Adrenal gland (tissue), 9 donors: ENCODE measurements at regions not wholly inside any gene's neighbourhood (a gene's known extent, or its start where the extent isn't known, plus 50 kb on each side); places are given as distances from the start of the nearest gene placed in this dataset.
"Not testable (repeated sequence)": the region's sequence is repeated elsewhere in the genome, so short reads cannot be mapped to it uniquely, and the experiment has no call there.

Experiments
- DNase-seq, 7 donors: peaks; one replicate each; pipeline ENCODE4 v3.0.0-alpha.2; 2019 to 2020
- H3K27ac ChIP-seq, 5 donors: fragments of 200-600 bp; sonication (generic) in 4 of 5; 1 replicate in 3 of 5; 2 replicates in 2 of 5; pipeline versions ENCODE4 v1.5.1 to v1.8.0; 2016 to 2020; ENCODE audit warnings: mild to moderate bottlenecking in 1 of 5
- H3K27me3 ChIP-seq: fragments of 200-600 bp; 2 replicates; pipeline ENCODE4 v1.8.0; 2021
- H3K36me3 ChIP-seq, 2 donors: fragments of 200-600 bp; replicated peaks in 1 of 2; 1 replicate in 1 of 2; 2 replicates in 1 of 2; pipeline versions ENCODE4 v1.5.1 to v1.8.0; 2018 to 2022
- H3K4me1 ChIP-seq, 2 donors: fragments of 200-600 bp; replicated peaks in 1 of 2; 1 replicate in 1 of 2; 2 replicates in 1 of 2; pipeline versions ENCODE4 v1.5.1 to v1.8.0; 2018 to 2021
- H3K4me3 ChIP-seq, 4 donors: fragments of 200-600 bp; sonication (generic) in 3 of 4; one replicate each; pipeline ENCODE4 v1.5.1; 2016 to 2018
- H3K9me3 ChIP-seq, 3 donors: fragments of 200-600 bp; sonication (generic) in 1 of 3; replicated peaks in 1 of 3; 1 replicate in 2 of 3; 2 replicates in 1 of 3; pipeline versions ENCODE4 v1.5.1 to v1.8.0; 2016 to 2021
- POLR2A ChIP-seq, 2 donors: fragments of 450-650 bp; IDR thresholded peaks; one replicate each; pipeline ENCODE4 v1.6.1; 2017; ENCODE audit warnings: antibody characterized with exemption in 2 of 2, mild to moderate bottlenecking in 2 of 2, moderate library complexity in 1 of 2
- WGBS, 4 donors: extraction: QIAGEN DNeasy Blood & Tissue Kit in 2 of 4; methylation state at CpG; one replicate each; pipeline versions ENCODE4 v1.1.5 to v1.1.7; 2013 to 2017; 5-methylcytosine and 5-hydroxymethylcytosine counted together
- intact Hi-C, 2 donors: fragments of 100-400 bp; cut with DNase I; formaldehyde crosslinking; loops; one replicate each; pipeline versions ENCODE4 v1.14.1 to v1.15.0; 2022 to 2023
- TF ChIP-seq, protein P1 (sequence below), 6 experiments: fragments of 450-650 bp in 4 of 6; fragments of 200-600 bp in 2 of 6; sonication (generic) in 1 of 6; IDR thresholded peaks; 1 replicate in 5 of 6; 2 replicates in 1 of 6; pipeline versions ENCODE4 v1.5.1 to v1.8.0; 2016 to 2021; ENCODE audit warnings: antibody characterized with exemption in 6 of 6, mild to moderate bottlenecking in 2 of 6, moderate library complexity in 1 of 6
- donor health status: healthy with polysubstance abuse.
- donor health status: Bipolar disorder and iron deficiency.
- donor health status: DM: yes; HTN: yes; CAD: no.
- donor health status: DM: no; HTN: no; CAD: no.
- donor health status: DM: no; HTN: no; CAD: no.

DNA sequence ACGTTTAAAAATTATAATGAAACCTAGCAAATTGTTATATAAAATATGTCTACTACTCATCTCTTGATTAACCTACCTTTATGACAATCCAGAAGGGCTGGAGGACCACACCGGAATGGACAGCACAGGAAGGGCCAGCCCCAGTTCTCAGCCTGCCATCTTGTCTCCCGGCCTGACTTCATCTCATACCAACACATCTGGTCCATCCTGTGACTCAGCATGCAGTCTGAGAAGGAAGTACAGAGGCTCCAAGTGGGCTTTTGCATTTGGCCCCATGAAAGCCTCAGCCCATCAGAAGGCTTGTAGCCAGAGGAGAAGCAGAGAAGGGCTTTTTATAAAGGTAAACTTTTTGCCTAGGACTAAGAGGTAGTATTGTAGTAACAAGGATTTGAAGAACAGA is 436.6 kb downstream of the MRPL39 start:
- TF ChIP-seq, protein P1, sequence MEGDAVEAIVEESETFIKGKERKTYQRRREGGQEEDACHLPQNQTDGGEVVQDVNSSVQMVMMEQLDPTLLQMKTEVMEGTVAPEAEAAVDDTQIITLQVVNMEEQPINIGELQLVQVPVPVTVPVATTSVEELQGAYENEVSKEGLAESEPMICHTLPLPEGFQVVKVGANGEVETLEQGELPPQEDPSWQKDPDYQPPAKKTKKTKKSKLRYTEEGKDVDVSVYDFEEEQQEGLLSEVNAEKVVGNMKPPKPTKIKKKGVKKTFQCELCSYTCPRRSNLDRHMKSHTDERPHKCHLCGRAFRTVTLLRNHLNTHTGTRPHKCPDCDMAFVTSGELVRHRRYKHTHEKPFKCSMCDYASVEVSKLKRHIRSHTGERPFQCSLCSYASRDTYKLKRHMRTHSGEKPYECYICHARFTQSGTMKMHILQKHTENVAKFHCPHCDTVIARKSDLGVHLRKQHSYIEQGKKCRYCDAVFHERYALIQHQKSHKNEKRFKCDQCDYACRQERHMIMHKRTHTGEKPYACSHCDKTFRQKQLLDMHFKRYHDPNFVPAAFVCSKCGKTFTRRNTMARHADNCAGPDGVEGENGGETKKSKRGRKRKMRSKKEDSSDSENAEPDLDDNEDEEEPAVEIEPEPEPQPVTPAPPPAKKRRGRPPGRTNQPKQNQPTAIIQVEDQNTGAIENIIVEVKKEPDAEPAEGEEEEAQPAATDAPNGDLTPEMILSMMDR (IDR thresholded peaks at IDR 0.05), result no peak
- TF ChIP-seq POLR2A (IDR thresholded peaks at IDR 0.05), result no peak
- DNase-seq, result no peak
- Histone ChIP-seq H3K27me3 (no peaks in the 10 kb centered on the region), H3K36me3 (no peaks in the 10 kb centered on the region), H3K27ac (no peak overlapping the region), H3K9me3 (no peaks in the 10 kb centered on the region), H3K4me1 (no peaks in the 10 kb centered on the region), H3K4me3 (no peak overlapping the region)
- 77 to 89% (median 88%) methylated on average over 3 of the region's 3 CpGs for WGBS, 4 donors
- intact Hi-C loops, result no loop called here

DNA sequence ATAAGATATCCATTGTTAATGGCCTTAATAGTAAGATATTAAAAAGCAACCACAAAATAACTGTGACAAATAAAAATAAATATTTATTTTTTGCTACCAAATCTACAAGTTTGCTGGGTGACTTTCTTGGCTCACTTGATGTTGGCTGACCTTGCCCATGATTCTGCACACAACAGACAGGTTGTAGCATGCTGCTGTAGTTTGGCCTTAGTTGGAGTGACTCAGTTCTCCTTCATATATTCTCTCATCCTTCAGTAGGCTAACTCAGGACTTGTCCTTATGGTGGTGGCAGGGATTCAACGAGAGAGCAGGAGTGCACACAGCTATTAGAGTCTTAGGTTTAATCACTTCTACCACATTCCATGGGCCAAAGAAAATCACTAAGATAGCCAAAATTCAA is 437.9 kb downstream of the MRPL39 start:
- 36 to 46% (median 40%) methylated on average over 1 of the region's 1 CpG for WGBS, 4 donors
- Histone ChIP-seq H3K9me3 (no peaks in the 10 kb centered on the region), H3K4me3 (no peak overlapping the region), H3K27me3 (no peaks in the 10 kb centered on the region), H3K36me3 (no peaks in the 10 kb centered on the region), H3K27ac (no peak overlapping the region), H3K4me1 (no peaks in the 10 kb centered on the region)
- DNase-seq, result peak in 2 of 7 donors; percentile 23 to 25
- intact Hi-C loops, result no loop called here
- no peak for TF ChIP-seq POLR2A (IDR thresholded peaks at IDR 0.05)
- TF ChIP-seq, protein P1 (IDR thresholded peaks at IDR 0.05), result no peak

DNA sequence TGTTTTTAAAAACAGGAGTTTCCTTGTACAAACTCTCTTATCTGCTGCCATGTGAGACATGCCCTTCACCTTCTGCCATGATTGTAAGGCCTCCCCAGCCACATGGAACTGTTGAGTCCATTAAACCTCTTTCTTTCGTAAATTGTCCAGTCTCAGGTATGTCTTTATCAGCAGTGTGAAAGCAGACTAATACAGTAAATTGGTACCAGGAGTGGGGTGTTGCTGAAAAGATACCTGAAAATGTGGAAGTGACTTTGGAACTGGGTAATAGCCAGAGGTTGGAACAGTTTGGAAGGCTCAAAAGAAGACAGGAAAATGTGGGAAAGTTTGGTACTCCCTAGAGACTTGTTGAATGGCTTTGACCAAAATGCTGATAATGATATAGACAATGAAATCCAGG is 440.4 kb downstream of the MRPL39 start:
- 79 to 92% (median 86%) methylated on average over 1 of the region's 1 CpG for WGBS, 4 donors
- not testable (repeated sequence) for H3K4me3 ChIP-seq, H3K4me1 ChIP-seq, DNase-seq, H3K9me3 ChIP-seq, H3K27me3 ChIP-seq, H3K36me3 ChIP-seq, H3K27ac ChIP-seq
- intact Hi-C loops, result loop anchor here in 1 of 2 donors (2.0 kb wide), 1 partner anchor 38 kb away; no protein-coding TSS in a partner anchor

DNA sequence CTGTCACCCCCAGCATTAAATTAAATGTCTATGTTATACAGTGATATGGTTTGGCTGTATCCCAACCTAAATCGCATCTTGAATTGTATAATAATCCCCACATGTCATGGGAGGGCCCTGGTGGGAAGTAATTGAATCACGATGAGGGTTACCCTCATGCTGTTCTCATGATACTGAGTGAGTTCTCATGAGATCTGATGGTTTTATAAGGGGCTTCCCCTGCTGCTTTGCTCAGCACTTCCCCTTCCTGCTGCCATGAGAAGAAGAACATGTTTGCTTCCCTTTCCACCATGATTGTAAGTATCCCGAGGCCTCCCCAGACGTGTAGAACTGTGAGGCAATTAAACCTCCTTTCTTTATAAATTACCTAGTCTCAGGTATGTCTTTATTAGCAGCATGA is 445.7 kb downstream of the MRPL39 start:
- Histone ChIP-seq H3K36me3 (no peaks in the 10 kb centered on the region), H3K27me3 (no peaks in the 10 kb centered on the region), H3K9me3 (no peaks in the 10 kb centered on the region), H3K4me1 (no peaks in the 10 kb centered on the region), H3K4me3 (no peak overlapping the region), H3K27ac (no peak overlapping the region)
- WGBS, 4 donors, result 82 to 88% (median 86%) methylated on average over 3 to 4 of the region's 4 CpGs
- intact Hi-C loops, result no loop called here
- no peak for DNase-seq
- TF ChIP-seq POLR2A (IDR thresholded peaks at IDR 0.05), result no peak
- TF ChIP-seq, protein P1 (IDR thresholded peaks at IDR 0.05), result no peak

DNA sequence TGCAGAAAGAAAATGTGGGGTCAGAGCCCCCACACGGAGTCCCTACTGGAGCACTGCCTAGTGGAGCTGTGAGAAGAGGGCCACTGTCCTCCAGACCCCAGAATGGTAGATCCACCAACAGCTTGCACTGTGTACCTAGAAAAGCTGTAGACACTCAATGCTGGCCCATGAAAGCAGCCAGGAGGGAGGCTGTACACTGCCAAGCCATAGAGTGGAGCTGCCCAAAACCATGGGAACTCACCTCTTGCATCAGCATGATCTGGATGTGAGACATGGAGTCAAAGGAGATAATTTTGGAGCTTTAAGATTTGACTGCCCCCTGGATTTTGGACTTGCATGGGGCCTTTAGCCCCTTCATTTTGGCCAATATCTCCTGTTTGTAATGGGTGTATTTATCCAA is 452.3 kb downstream of the MRPL39 start:
- DNase-seq, H3K27ac ChIP-seq, H3K9me3 ChIP-seq, H3K27me3 ChIP-seq, H3K4me3 ChIP-seq, H3K4me1 ChIP-seq, H3K36me3 ChIP-seq, intact Hi-C loops: not testable (repeated sequence)
- WGBS, 4 donors, result 35 to 100% (median 58%) methylated on average over 1 of the region's 1 CpG
